ENCODE measurements at regions not wholly inside any gene's neighbourhood (a gene's known extent, or its start where the extent isn't known, plus 50 kb on each side); places are given as distances from the start of the nearest gene placed in this dataset.

DNA sequence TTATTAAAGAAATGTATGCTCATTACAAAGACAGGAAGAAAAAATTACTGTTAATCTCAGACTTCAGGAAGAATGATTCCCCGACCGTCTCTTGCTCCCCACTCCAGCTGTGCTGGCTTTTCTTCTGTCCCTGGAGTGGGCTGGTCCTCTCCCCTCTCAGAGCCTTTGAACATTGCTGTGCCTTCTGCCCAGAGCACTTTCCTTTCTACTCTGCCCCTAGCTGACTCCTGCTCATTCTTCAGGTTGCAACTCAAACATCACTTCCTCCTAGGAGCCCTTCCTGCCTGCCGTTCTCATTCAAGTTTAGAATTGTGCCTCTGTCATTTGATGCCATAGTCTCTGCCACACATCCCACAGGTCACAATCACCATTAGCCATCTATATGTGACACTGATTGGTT is 329.5 kb downstream of the MIAT start:
- no peaks in the 10 kb centered on the region; the same call in none of the 2 replicates for H3K27me3 ChIP-seq (replicated peaks; ENCODE audit: control insufficient read depth, insufficient read depth, low read length)
- DNase-seq (ENCODE audit: extremely low read depth, insufficient read length), result no peak
- H3K4me3 ChIP-seq (replicated peaks; ENCODE audit: low read depth, low read length), result no peak overlapping the region
- no peaks in the 10 kb centered on the region for H3K36me3 ChIP-seq (ENCODE audit: control insufficient read depth, insufficient read depth, low read length)
- no peak for TF ChIP-seq CTCF (IDR thresholded peaks at IDR 0.05; ENCODE audit: insufficient read depth, low read length, poor library complexity, severe bottlenecking)

GRCh38 chr22:26990503-26991189 is 333.3 kb downstream of the MIAT start:
- Histone ChIP-seq H3K27me3 (replicated peaks; ENCODE audit: control insufficient read depth, insufficient read depth, low read length) (no peaks in the 10 kb centered on the region; the same call in none of the 2 replicates), H3K4me3 (replicated peaks; ENCODE audit: low read depth, low read length) (no peak overlapping the region), H3K36me3 (ENCODE audit: control insufficient read depth, insufficient read depth, low read length) (no peaks in the 10 kb centered on the region)
- no peak for TF ChIP-seq CTCF (IDR thresholded peaks at IDR 0.05; ENCODE audit: insufficient read depth, low read length, poor library complexity, severe bottlenecking)
- peak; percentile 8 for DNase-seq (ENCODE audit: extremely low read depth, insufficient read length)

- Histone ChIP-seq H3K36me3 (ENCODE audit: control insufficient read depth, insufficient read depth, low read length) (no peaks in the 10 kb centered on the region), H3K4me3 (replicated peaks; ENCODE audit: low read depth, low read length) (no peak overlapping the region), H3K27me3 (replicated peaks; ENCODE audit: control insufficient read depth, insufficient read depth, low read length) (no peaks in the 10 kb centered on the region)
- no peak for DNase-seq (ENCODE audit: extremely low read depth, insufficient read length)
- TF ChIP-seq CTCF (IDR thresholded peaks at IDR 0.05; ENCODE audit: insufficient read depth, low read length, poor library complexity, severe bottlenecking), result no peak
Measured at GRCh38 chr22:26992556-26992955, 335.2 kb downstream of the MIAT start.

DNA sequence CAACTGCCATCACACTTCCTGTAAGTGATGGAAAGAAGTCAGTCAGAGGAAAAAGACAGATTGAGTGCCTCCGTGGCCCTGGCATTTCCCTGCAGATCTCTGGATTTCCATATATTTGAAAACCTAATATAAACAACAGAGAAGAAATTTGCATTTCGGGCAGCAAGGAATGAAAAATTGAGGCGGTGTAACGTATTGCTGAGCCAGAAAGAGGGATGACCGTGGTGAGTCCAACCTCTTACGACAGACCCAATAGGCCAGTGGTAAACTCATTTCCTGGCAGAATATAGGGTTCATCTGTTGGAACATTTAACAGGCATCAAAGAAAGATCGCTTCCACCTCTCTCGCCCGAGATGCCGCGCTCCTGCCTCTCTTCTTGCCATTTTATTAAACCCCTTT is 336.5 kb downstream of the MIAT start:
- Histone ChIP-seq H3K27me3 (replicated peaks; ENCODE audit: control insufficient read depth, insufficient read depth, low read length) (no peaks in the 10 kb centered on the region), H3K36me3 (ENCODE audit: control insufficient read depth, insufficient read depth, low read length) (no peaks in the 10 kb centered on the region), H3K4me3 (replicated peaks; ENCODE audit: low read depth, low read length) (no peak overlapping the region)
- no peak for DNase-seq (ENCODE audit: extremely low read depth, insufficient read length)
- TF ChIP-seq CTCF (IDR thresholded peaks at IDR 0.05; ENCODE audit: insufficient read depth, low read length, poor library complexity, severe bottlenecking), result no peak

DNA sequence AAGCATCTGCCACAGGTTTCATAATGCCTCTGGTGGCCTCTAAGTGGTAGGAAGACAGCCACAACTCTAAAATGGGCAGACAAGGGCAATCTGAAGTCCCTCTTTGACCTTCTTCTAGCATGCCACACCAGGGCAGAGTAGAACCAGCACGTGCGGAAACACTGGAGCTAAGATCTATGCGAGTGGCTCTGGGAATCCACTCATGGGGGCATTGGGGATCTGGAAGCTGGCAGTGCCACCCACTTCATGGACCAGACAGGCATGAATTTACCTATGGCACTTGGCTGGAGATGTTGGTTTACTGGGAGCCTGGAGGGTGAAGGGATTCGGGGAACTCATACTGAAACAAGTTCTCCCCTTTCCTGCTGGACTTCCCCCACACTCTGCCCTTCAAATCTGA is 337.4 kb downstream of the MIAT start:
- Histone ChIP-seq H3K36me3 (ENCODE audit: control insufficient read depth, insufficient read depth, low read length) (no peaks in the 10 kb centered on the region), H3K4me3 (replicated peaks; ENCODE audit: low read depth, low read length) (no peak overlapping the region), H3K27me3 (replicated peaks; ENCODE audit: control insufficient read depth, insufficient read depth, low read length) (no peaks in the 10 kb centered on the region)
- no peak for DNase-seq (ENCODE audit: extremely low read depth, insufficient read length)
- TF ChIP-seq CTCF (IDR thresholded peaks at IDR 0.05; ENCODE audit: insufficient read depth, low read length, poor library complexity, severe bottlenecking), result no peak

DNA sequence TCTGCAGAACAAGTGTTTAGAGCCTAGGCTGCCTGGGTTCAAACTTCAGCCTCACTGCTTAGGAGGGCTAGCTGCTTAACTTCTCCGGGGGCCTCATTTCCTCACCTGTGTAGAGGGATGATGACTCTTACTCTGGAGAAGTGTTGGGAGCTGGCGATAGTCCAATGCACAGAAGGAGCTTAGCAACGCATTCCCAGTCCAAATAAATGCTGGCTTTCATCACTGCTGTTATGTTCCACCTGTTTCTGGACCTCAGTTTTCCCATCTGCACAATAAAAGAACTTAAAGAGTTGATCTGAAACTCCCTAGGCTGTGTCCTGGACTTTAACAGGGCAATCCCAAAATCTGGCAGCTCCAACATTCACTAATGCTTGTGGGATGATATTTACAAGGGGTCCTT is 337.8 kb downstream of the MIAT start:
- no peak for DNase-seq (ENCODE audit: extremely low read depth, insufficient read length)
- no peak overlapping the region for H3K4me3 ChIP-seq (replicated peaks; ENCODE audit: low read depth, low read length)
- no peak for TF ChIP-seq CTCF (IDR thresholded peaks at IDR 0.05; ENCODE audit: insufficient read depth, low read length, poor library complexity, severe bottlenecking)
- H3K36me3 ChIP-seq (ENCODE audit: control insufficient read depth, insufficient read depth, low read length), result no peaks in the 10 kb centered on the region
- no peaks in the 10 kb centered on the region for H3K27me3 ChIP-seq (replicated peaks; ENCODE audit: control insufficient read depth, insufficient read depth, low read length)

Data from GM06990 (cell line).